ENCODE measurements at regions not wholly inside any gene's neighbourhood (a gene's known extent, or its start where the extent isn't known, plus 50 kb on each side); places are given as distances from the start of the nearest gene placed in this dataset.
"Not testable (repeated sequence)": the region's sequence is repeated elsewhere in the genome, so short reads cannot be mapped to it uniquely, and the experiment has no call there.

GRCh38 chr6:6749702-6750491 is 161.4 kb downstream of the LY86 start:
- DNase-seq, result no peak

GRCh38 chr6:6750594-6751265 is 162.2 kb downstream of the LY86 start:
- no peak for DNase-seq

GRCh38 chr6:6751266-6751596 is 162.7 kb downstream of the LY86 start:
- DNase-seq, result no peak

GRCh38 chr6:6751619-6752023 is 163.1 kb downstream of the LY86 start:
- no peak for DNase-seq

- no peak for DNase-seq
Measured at GRCh38 chr6:6752129-6752528, 163.6 kb downstream of the LY86 start.

- no peak for DNase-seq
Measured at GRCh38 chr6:6753301-6753700, 164.8 kb downstream of the LY86 start.

- DNase-seq, result no peak
Measured at GRCh38 chr6:6756526-6756925, 168.0 kb downstream of the LY86 start.

GRCh38 chr6:6758546-6758914 is 170.0 kb downstream of the LY86 start:
- DNase-seq, result no peak

- DNase-seq, result no peak
Measured at GRCh38 chr6:6758915-6759654, 170.6 kb downstream of the LY86 start.

GRCh38 chr6:6760002-6760401 is 171.5 kb downstream of the LY86 start:
- no peak for DNase-seq

GRCh38 chr6:6762566-6762965 is 174.0 kb downstream of the LY86 start:
- DNase-seq, result not testable (repeated sequence)

GRCh38 chr6:6764764-6765434 is 176.4 kb downstream of the LY86 start:
- DNase-seq, result no peak

- DNase-seq, result no peak
Measured at GRCh38 chr6:6766230-6766905, 177.8 kb downstream of the LY86 start.

- no peak for DNase-seq
Measured at GRCh38 chr6:6769466-6769865, 180.9 kb downstream of the LY86 start.

GRCh38 chr6:6771224-6771945 is 182.9 kb downstream of the LY86 start:
- no peak for DNase-seq

GRCh38 chr6:6771964-6772363 is 183.4 kb downstream of the LY86 start:
- no peak for DNase-seq

GRCh38 chr6:6772751-6773150 is 184.2 kb downstream of the LY86 start:
- no peak for DNase-seq

GRCh38 chr6:6775074-6775473 is 186.6 kb downstream of the LY86 start:
- no peak for DNase-seq

- no peak for DNase-seq
Measured at GRCh38 chr6:6780231-6780630, 191.7 kb downstream of the LY86 start.

GRCh38 chr6:6781172-6781872 is 192.8 kb downstream of the LY86 start:
- no peak for DNase-seq

- DNase-seq, result no peak
Measured at GRCh38 chr6:6781873-6782227, 193.3 kb downstream of the LY86 start.

- DNase-seq, result no peak
Measured at GRCh38 chr6:6783721-6784120, 195.2 kb downstream of the LY86 start.

Measured in NCI-H2081 treated with DMSO at 0.1 percent for 48 hours (cell line).